WTC11 (cell line): ENCODE measurements at regions not wholly inside any gene's neighbourhood (a gene's known extent, or its start where the extent isn't known, plus 50 kb on each side); places are given as distances from the start of the nearest gene placed in this dataset.

Experiments
- ATAC-seq: fragments of 200-7000 bp; cut with Tn5 transposase; 2 replicates; pipeline ENCODE4 v1.10.0; 2021; ENCODE audit warnings: mild to moderate bottlenecking, moderate library complexity
- CTCF ChIA-PET: fragments of 300-600 bp; sonication (Branson Sonifier 250); formaldehyde crosslinking; loops from one replicate; lab custom pipeline; 2021; ENCODE audit warnings: antibody characterized with exemption; lab: Charles Lee
- POLR2A ChIA-PET: fragments of 350-600 bp; sonication (Branson Sonifier 250); formaldehyde crosslinking; loops from one replicate; lab custom pipeline; 2021; ENCODE audit warnings: antibody characterized with exemption; lab: Charles Lee
- DNase-seq: peaks from one replicate; pipeline ENCODE4 v3.0.0; 2021; ENCODE audit warnings: low spot score
- H3K27ac Mint-ChIP-seq: 2 replicates; pipeline ENCODE4 v1.8.0; 2021; ENCODE audit warnings: mixed read lengths
- H3K27me3 Mint-ChIP-seq: 2 replicates; pipeline ENCODE4 v1.8.0; 2021; ENCODE audit warnings: low read depth, mild to moderate bottlenecking, moderate library complexity, mixed read lengths
- H3K36me3 Mint-ChIP-seq: 2 replicates; pipeline ENCODE4 v1.8.0; 2021; ENCODE audit warnings: mixed read lengths
- H3K4me1 Mint-ChIP-seq: 2 replicates; pipeline ENCODE4 v1.8.0; 2022; ENCODE audit warnings: mixed read lengths
- H3K4me3 Mint-ChIP-seq: 2 replicates; pipeline ENCODE4 v1.8.0; 2021; ENCODE audit warnings: mild to moderate bottlenecking, moderate library complexity, mixed read lengths
- H3K9me3 Mint-ChIP-seq: 2 replicates; pipeline ENCODE4 v1.8.0; 2021; ENCODE audit warnings: mixed read lengths
- FOXK1 ChIP-seq: sonication (generic); formaldehyde crosslinking; IDR thresholded peaks from 2 replicates; pipeline ENCODE4 v1.8.0; 2022; ENCODE audit warnings: mild to moderate bottlenecking, moderate library complexity, missing genetic modification reagents
- HMGA2 ChIP-seq: fragments of 250-450 bp; sonication (Bioruptor Pico); IDR thresholded peaks from 2 replicates; pipeline ENCODE4 v1.4.0; 2021; ENCODE audit warnings: mild to moderate bottlenecking, moderate library complexity
- KAT7 ChIP-seq: sonication (generic); formaldehyde crosslinking; IDR thresholded peaks from 2 replicates; pipeline ENCODE4 v1.8.1; 2023; ENCODE audit warnings: missing genetic modification reagents, mild to moderate bottlenecking, borderline replicate concordance
- SMAD4 ChIP-seq: sonication (generic); formaldehyde crosslinking; IDR thresholded peaks from 2 replicates; pipeline ENCODE4 v1.8.0; 2022; ENCODE audit warnings: mild to moderate bottlenecking, missing genetic modification reagents
- ZNF121 ChIP-seq: sonication (generic); formaldehyde crosslinking; IDR thresholded peaks from 2 replicates; pipeline ENCODE4 v1.8.0; 2023; ENCODE audit warnings: missing genetic modification reagents
- ZNF263 ChIP-seq: sonication (generic); formaldehyde crosslinking; IDR thresholded peaks from 2 replicates; pipeline ENCODE4 v1.8.1; 2022; ENCODE audit warnings: low read depth, mild to moderate bottlenecking, moderate library complexity, missing genetic modification reagents
- TF ChIP-seq, protein P1 (sequence below): sonication (generic); formaldehyde crosslinking; conservative IDR thresholded peaks from 2 replicates; pipeline ENCODE4 v1.8.1; 2023; ENCODE audit warnings: mild to moderate bottlenecking, low read depth, missing genetic modification reagents, moderate library complexity
- TF ChIP-seq, protein P2 (sequence below): sonication (generic); formaldehyde crosslinking; IDR thresholded peaks from 2 replicates; pipeline ENCODE4 v1.8.1; 2022; ENCODE audit warnings: mild to moderate bottlenecking, moderate library complexity, missing genetic modification reagents
- TF ChIP-seq, protein P3 (sequence below): sonication (generic); formaldehyde crosslinking; IDR thresholded peaks from 2 replicates; pipeline ENCODE4 v1.8.1; 2023; ENCODE audit warnings: mild to moderate bottlenecking, missing genetic modification reagents, borderline replicate concordance
- TF ChIP-seq, protein P4 (sequence below): fragments of 250-450 bp; sonication (Bioruptor Pico); IDR thresholded peaks from 2 replicates; pipeline ENCODE4 v2.1.2; 2022; ENCODE audit warnings: mild to moderate bottlenecking, moderate library complexity
- TF ChIP-seq, protein P5 (sequence below): fragments of 200-600 bp; IDR thresholded peaks from 2 replicates; pipeline ENCODE4 v1.8.0; 2022; ENCODE audit warnings: antibody characterized with exemption
- TF ChIP-seq, protein P6 (sequence below): sonication (generic); formaldehyde crosslinking; IDR thresholded peaks from 2 replicates; pipeline ENCODE4 v1.8.0; 2023; ENCODE audit warnings: missing genetic modification reagents, mild to moderate bottlenecking, borderline replicate concordance

DNA sequence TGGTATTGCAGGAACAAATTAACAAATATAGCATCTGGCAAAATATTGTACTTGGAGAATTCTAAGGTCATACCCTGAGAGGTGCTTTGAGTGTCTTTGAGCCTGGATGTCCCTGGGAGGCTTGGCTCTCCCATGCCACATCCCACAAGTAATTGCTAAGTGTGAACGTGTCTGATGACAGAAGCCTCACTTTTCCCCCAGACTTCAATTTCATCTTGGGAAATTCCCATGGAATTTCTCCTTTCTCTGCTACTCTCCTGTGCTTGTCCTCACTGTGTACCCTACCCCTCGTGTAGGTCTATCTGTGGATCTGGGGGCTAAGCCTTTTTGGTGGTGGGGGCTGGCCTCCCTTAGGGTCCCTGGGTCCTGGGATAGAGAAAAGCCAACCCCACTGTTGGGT, 293.3 kb downstream of the TCF7L2 start:
- Mint-ChIP-seq H3K9me3 (no peaks in the 10 kb centered on the region), H3K36me3 (no peaks in the 10 kb centered on the region), H3K27me3 (no peaks in the 10 kb centered on the region), H3K4me3 (no peak overlapping the region), H3K4me1 (no peaks in the 10 kb centered on the region), H3K27ac (no peak overlapping the region)
- TF ChIP-seq, protein P1, sequence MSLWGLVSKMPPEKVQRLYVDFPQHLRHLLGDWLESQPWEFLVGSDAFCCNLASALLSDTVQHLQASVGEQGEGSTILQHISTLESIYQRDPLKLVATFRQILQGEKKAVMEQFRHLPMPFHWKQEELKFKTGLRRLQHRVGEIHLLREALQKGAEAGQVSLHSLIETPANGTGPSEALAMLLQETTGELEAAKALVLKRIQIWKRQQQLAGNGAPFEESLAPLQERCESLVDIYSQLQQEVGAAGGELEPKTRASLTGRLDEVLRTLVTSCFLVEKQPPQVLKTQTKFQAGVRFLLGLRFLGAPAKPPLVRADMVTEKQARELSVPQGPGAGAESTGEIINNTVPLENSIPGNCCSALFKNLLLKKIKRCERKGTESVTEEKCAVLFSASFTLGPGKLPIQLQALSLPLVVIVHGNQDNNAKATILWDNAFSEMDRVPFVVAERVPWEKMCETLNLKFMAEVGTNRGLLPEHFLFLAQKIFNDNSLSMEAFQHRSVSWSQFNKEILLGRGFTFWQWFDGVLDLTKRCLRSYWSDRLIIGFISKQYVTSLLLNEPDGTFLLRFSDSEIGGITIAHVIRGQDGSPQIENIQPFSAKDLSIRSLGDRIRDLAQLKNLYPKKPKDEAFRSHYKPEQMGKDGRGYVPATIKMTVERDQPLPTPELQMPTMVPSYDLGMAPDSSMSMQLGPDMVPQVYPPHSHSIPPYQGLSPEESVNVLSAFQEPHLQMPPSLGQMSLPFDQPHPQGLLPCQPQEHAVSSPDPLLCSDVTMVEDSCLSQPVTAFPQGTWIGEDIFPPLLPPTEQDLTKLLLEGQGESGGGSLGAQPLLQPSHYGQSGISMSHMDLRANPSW (CRISPR knock-in tag), result no peak
- TF ChIP-seq, protein P2, sequence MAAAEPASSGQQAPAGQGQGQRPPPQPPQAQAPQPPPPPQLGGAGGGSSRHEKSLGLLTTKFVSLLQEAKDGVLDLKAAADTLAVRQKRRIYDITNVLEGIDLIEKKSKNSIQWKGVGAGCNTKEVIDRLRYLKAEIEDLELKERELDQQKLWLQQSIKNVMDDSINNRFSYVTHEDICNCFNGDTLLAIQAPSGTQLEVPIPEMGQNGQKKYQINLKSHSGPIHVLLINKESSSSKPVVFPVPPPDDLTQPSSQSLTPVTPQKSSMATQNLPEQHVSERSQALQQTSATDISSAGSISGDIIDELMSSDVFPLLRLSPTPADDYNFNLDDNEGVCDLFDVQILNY (CRISPR knock-in tag), result no peak
- no peak for TF ChIP-seq HMGA2 (CRISPR knock-in tag)
- TF ChIP-seq ZNF121, result no peak
- TF ChIP-seq, protein P3, sequence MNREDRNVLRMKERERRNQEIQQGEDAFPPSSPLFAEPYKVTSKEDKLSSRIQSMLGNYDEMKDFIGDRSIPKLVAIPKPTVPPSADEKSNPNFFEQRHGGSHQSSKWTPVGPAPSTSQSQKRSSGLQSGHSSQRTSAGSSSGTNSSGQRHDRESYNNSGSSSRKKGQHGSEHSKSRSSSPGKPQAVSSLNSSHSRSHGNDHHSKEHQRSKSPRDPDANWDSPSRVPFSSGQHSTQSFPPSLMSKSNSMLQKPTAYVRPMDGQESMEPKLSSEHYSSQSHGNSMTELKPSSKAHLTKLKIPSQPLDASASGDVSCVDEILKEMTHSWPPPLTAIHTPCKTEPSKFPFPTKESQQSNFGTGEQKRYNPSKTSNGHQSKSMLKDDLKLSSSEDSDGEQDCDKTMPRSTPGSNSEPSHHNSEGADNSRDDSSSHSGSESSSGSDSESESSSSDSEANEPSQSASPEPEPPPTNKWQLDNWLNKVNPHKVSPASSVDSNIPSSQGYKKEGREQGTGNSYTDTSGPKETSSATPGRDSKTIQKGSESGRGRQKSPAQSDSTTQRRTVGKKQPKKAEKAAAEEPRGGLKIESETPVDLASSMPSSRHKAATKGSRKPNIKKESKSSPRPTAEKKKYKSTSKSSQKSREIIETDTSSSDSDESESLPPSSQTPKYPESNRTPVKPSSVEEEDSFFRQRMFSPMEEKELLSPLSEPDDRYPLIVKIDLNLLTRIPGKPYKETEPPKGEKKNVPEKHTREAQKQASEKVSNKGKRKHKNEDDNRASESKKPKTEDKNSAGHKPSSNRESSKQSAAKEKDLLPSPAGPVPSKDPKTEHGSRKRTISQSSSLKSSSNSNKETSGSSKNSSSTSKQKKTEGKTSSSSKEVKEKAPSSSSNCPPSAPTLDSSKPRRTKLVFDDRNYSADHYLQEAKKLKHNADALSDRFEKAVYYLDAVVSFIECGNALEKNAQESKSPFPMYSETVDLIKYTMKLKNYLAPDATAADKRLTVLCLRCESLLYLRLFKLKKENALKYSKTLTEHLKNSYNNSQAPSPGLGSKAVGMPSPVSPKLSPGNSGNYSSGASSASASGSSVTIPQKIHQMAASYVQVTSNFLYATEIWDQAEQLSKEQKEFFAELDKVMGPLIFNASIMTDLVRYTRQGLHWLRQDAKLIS (CRISPR knock-in tag), result no peak
- TF ChIP-seq, protein P4, sequence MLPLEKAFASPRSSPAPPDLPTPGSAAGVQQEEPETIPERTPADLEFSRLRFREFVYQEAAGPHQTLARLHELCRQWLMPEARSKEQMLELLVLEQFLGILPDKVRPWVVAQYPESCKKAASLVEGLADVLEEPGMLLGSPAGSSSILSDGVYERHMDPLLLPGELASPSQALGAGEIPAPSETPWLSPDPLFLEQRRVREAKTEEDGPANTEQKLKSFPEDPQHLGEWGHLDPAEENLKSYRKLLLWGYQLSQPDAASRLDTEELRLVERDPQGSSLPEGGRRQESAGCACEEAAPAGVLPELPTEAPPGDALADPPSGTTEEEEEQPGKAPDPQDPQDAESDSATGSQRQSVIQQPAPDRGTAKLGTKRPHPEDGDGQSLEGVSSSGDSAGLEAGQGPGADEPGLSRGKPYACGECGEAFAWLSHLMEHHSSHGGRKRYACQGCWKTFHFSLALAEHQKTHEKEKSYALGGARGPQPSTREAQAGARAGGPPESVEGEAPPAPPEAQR (CRISPR knock-in tag), result no peak
- TF ChIP-seq, protein P5, sequence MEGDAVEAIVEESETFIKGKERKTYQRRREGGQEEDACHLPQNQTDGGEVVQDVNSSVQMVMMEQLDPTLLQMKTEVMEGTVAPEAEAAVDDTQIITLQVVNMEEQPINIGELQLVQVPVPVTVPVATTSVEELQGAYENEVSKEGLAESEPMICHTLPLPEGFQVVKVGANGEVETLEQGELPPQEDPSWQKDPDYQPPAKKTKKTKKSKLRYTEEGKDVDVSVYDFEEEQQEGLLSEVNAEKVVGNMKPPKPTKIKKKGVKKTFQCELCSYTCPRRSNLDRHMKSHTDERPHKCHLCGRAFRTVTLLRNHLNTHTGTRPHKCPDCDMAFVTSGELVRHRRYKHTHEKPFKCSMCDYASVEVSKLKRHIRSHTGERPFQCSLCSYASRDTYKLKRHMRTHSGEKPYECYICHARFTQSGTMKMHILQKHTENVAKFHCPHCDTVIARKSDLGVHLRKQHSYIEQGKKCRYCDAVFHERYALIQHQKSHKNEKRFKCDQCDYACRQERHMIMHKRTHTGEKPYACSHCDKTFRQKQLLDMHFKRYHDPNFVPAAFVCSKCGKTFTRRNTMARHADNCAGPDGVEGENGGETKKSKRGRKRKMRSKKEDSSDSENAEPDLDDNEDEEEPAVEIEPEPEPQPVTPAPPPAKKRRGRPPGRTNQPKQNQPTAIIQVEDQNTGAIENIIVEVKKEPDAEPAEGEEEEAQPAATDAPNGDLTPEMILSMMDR, result no peak
- no peak for TF ChIP-seq FOXK1 (CRISPR knock-in tag)
- TF ChIP-seq ZNF263 (CRISPR knock-in tag), result no peak
- TF ChIP-seq, protein P6, sequence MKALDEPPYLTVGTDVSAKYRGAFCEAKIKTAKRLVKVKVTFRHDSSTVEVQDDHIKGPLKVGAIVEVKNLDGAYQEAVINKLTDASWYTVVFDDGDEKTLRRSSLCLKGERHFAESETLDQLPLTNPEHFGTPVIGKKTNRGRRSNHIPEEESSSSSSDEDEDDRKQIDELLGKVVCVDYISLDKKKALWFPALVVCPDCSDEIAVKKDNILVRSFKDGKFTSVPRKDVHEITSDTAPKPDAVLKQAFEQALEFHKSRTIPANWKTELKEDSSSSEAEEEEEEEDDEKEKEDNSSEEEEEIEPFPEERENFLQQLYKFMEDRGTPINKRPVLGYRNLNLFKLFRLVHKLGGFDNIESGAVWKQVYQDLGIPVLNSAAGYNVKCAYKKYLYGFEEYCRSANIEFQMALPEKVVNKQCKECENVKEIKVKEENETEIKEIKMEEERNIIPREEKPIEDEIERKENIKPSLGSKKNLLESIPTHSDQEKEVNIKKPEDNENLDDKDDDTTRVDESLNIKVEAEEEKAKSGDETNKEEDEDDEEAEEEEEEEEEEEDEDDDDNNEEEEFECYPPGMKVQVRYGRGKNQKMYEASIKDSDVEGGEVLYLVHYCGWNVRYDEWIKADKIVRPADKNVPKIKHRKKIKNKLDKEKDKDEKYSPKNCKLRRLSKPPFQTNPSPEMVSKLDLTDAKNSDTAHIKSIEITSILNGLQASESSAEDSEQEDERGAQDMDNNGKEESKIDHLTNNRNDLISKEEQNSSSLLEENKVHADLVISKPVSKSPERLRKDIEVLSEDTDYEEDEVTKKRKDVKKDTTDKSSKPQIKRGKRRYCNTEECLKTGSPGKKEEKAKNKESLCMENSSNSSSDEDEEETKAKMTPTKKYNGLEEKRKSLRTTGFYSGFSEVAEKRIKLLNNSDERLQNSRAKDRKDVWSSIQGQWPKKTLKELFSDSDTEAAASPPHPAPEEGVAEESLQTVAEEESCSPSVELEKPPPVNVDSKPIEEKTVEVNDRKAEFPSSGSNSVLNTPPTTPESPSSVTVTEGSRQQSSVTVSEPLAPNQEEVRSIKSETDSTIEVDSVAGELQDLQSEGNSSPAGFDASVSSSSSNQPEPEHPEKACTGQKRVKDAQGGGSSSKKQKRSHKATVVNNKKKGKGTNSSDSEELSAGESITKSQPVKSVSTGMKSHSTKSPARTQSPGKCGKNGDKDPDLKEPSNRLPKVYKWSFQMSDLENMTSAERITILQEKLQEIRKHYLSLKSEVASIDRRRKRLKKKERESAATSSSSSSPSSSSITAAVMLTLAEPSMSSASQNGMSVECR (CRISPR knock-in tag), result no peak
- TF ChIP-seq SMAD4 (CRISPR knock-in tag), result no peak
- TF ChIP-seq KAT7, result no peak
- no peak for ATAC-seq
- POLR2A ChIA-PET, result no interaction called here
- no peak for DNase-seq
- CTCF ChIA-PET, result no interaction called here
